Neural crest cell (in vitro differentiated cells): ENCODE measurements at regions not wholly inside any gene's neighbourhood (a gene's known extent, or its start where the extent isn't known, plus 50 kb on each side); places are given as distances from the start of the nearest gene placed in this dataset.

Experiments
- DNase-seq: peaks from one replicate; pipeline ENCODE4 v3.0.0; 2021; ENCODE audit warnings: low read depth, mixed read lengths, low spot score
- H3K27ac Mint-ChIP-seq: one replicate; pipeline ENCODE4 v1.8.0; 2021; ENCODE audit warnings: mild to moderate bottlenecking, mixed read lengths; ENCODE audit not compliant: unreplicated experiment
- H3K27me3 Mint-ChIP-seq: 2 replicates; pipeline ENCODE4 v1.8.0; 2021; ENCODE audit warnings: low read depth, mild to moderate bottlenecking, mixed read lengths
- H3K36me3 Mint-ChIP-seq: 2 replicates; pipeline ENCODE4 v1.8.0; 2021; ENCODE audit warnings: low read depth, mild to moderate bottlenecking, mixed read lengths
- H3K4me1 Mint-ChIP-seq: 2 replicates; pipeline ENCODE4 v1.8.0; 2021; ENCODE audit warnings: mixed read lengths
- H3K4me3 Mint-ChIP-seq: one replicate; pipeline ENCODE4 v1.8.0; 2021; ENCODE audit warnings: mild to moderate bottlenecking, mixed read lengths
- H3K9me3 Mint-ChIP-seq: 2 replicates; pipeline ENCODE4 v1.8.0; 2021; ENCODE audit warnings: mixed read lengths
- CTCF ChIP-seq: fragments of 200-600 bp; sonication (generic); conservative IDR thresholded peaks from 2 replicates; pipeline ENCODE4 v1.5.0; 2021; ENCODE audit warnings: antibody characterized with exemption, mild to moderate bottlenecking

DNA sequence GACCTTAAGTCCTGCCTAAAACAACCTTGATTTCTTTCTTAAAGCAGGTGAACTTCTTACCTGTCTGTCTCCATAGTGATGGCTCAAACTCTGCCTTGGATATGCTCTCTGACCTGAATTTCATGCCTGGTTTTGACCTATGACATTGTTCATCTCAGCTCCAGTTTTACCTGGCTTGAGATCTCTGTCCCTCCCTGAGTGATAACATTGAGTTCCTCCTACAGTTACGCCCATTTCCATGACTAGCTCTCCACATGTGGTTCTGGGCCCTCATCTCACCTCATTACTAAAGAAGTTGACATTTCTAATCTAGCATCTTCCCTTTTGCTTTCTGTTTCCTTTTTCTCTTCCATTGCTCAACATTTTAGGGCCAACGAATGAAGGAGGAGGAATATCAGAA is 233.1 kb downstream of the HHIPL2 start:
- Mint-ChIP-seq H3K4me1 (no peaks in the 10 kb centered on the region), H3K36me3 (no peaks in the 10 kb centered on the region), H3K9me3 (no peaks in the 10 kb centered on the region), H3K27me3 (no peaks in the 10 kb centered on the region), H3K27ac (no peak overlapping the region), H3K4me3 (no peak overlapping the region)
- DNase-seq: no peak
- no peak for TF ChIP-seq CTCF

DNA sequence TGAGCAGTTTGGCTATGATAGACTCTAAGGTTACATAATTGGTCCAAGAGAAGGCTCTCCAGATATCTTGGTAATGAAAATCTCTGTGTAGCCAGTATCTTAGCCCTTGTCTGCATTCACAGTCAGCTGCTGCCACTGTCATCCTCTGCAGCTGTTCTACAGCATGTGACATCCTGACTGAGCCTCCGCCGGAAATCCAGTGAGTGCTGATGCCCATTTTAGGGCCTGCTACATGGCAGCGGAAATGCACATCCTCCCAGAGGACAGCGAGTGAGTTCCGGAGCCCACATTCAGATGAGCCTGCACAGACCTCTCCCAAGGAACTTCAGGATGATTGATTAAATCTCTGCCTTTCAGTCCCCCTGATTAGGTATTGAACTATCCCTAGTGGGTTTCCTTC is 237.1 kb downstream of the HHIPL2 start:
- no peaks in the 10 kb centered on the region for H3K27me3 Mint-ChIP-seq
- H3K4me1 Mint-ChIP-seq: no peaks in the 10 kb centered on the region
- no peak overlapping the region for H3K4me3 Mint-ChIP-seq
- no peak for TF ChIP-seq CTCF
- DNase-seq: no peak
- H3K36me3 Mint-ChIP-seq: no peaks in the 10 kb centered on the region
- H3K27ac Mint-ChIP-seq: no peak overlapping the region
- no peaks in the 10 kb centered on the region for H3K9me3 Mint-ChIP-seq

GRCh38 chr1:222307621-222308020 is 240.3 kb downstream of the HHIPL2 start:
- Mint-ChIP-seq H3K4me3 (no peak overlapping the region), H3K36me3 (no peaks in the 10 kb centered on the region), H3K27ac (no peak overlapping the region), H3K4me1 (no peaks in the 10 kb centered on the region), H3K27me3 (peaks cover 2% of the 10 kb centered on the region), H3K9me3 (no peaks in the 10 kb centered on the region)
- DNase-seq: no peak
- TF ChIP-seq CTCF: no peak

- no peaks in the 10 kb centered on the region for H3K36me3 Mint-ChIP-seq
- H3K9me3 Mint-ChIP-seq: no peaks in the 10 kb centered on the region
- no peak for DNase-seq
- no peaks in the 10 kb centered on the region for H3K4me1 Mint-ChIP-seq
- H3K27me3 Mint-ChIP-seq: peaks cover 10% of the 10 kb centered on the region
- no peak for TF ChIP-seq CTCF
- H3K4me3 Mint-ChIP-seq: no peak overlapping the region
- no peak overlapping the region for H3K27ac Mint-ChIP-seq
Observed at GRCh38 chr1:222306512-222306911, 241.4 kb downstream of the HHIPL2 start.

DNA sequence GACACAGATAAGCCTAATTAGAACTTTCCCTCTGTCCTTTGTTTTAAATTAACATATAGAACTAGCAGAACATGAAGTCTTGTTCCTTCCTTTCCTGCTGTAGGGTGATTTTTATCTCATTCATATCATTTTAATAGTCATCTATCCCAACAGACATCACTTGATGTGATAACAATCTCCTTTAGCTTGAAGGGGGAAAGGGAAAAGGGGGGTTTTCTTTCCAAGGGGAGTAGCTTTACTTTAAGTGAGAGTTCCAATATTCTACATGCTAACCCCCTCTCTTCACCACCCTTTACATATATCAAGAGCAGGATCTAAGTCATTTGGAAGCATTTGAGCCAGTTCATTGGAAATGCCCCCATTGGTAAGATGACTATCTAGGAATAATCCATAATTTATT is 241.9 kb downstream of the HHIPL2 start:
- H3K9me3 Mint-ChIP-seq: no peaks in the 10 kb centered on the region
- no peak for TF ChIP-seq CTCF
- peaks cover 10% of the 10 kb centered on the region for H3K27me3 Mint-ChIP-seq
- H3K27ac Mint-ChIP-seq: no peak overlapping the region
- no peaks in the 10 kb centered on the region for H3K4me1 Mint-ChIP-seq
- DNase-seq: no peak
- no peaks in the 10 kb centered on the region for H3K36me3 Mint-ChIP-seq
- H3K4me3 Mint-ChIP-seq: no peak overlapping the region

- no peak for TF ChIP-seq CTCF
- peaks cover 5% of the 10 kb centered on the region for H3K9me3 Mint-ChIP-seq
- no peak for DNase-seq
- no peaks in the 10 kb centered on the region for H3K36me3 Mint-ChIP-seq
- H3K4me1 Mint-ChIP-seq: no peaks in the 10 kb centered on the region
- H3K4me3 Mint-ChIP-seq: no peak overlapping the region
- peaks cover 10% of the 10 kb centered on the region for H3K27me3 Mint-ChIP-seq
- no peak overlapping the region for H3K27ac Mint-ChIP-seq
Observed at GRCh38 chr1:222301652-222302051, 246.3 kb downstream of the HHIPL2 start.
